Activated T-helper 1 cell treated with anti-CD3 and anti-CD28 coated beads, Interleukin-12 subunit alpha, Interleukin-12 subunit beta, Interleukin-2, Interleukin-4 antibody, amounts not matched to agents 30 ng/mL and 10 ng/mL and 1 ng/mL, durations not matched to agents 14 hours and 24 hours and 36 hours (primary cell): ENCODE measurements at regions not wholly inside any gene's neighbourhood (a gene's known extent, or its start where the extent isn't known, plus 50 kb on each side); places are given as distances from the start of the nearest gene placed in this dataset.
"Not testable (repeated sequence)": the region's sequence is repeated elsewhere in the genome, so short reads cannot be mapped to it uniquely, and the experiment has no call there.

Source experiments
- DNase-seq: peaks from one replicate; pipeline ENCODE4 v3.0.0; 2021; ENCODE audit warnings: low spot score
- H3K27ac Mint-ChIP-seq: one replicate; pipeline ENCODE4 v1.8.0; 2021; ENCODE audit warnings: mild to moderate bottlenecking, mixed read lengths
- H3K27me3 Mint-ChIP-seq: one replicate; pipeline ENCODE4 v1.8.0; 2022; ENCODE audit warnings: mild to moderate bottlenecking, moderate library complexity, mixed read lengths; ENCODE audit not compliant: insufficient read depth
- H3K36me3 Mint-ChIP-seq: one replicate; pipeline ENCODE4 v1.8.0; 2021; ENCODE audit warnings: low read depth, mixed read lengths
- H3K4me1 Mint-ChIP-seq: one replicate; pipeline ENCODE4 v1.8.0; 2021; ENCODE audit warnings: low read depth, mixed read lengths
- H3K4me3 Mint-ChIP-seq: one replicate; pipeline ENCODE4 v1.8.0; 2021; ENCODE audit warnings: mild to moderate bottlenecking, moderate library complexity, mixed read lengths
- H3K9me3 Mint-ChIP-seq: one replicate; pipeline ENCODE4 v1.8.0; 2021; ENCODE audit warnings: mixed read lengths
- intact Hi-C: fragments of 100-400 bp; cut with micrococcal nuclease; formaldehyde crosslinking; loops from one replicate; pipeline ENCODE4 v1.15.1; 2024

DNA sequence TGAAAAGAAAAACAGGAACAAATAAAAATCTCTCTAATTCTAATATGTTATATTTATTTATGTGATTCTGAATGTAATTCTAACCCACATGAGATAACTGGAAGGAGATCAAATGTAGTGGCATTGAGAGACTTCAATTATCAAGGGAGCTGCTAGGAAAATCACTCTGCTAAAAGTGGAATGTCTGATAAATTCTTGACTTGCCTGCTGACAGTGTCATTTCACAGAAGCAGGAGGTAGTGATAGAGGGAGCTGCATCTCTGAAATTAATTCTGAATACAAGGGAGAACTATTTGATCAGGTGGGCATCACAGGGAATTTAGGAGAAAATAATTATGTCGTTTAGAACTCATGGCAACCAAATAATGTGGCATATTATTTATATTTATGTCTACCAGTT, 303.6 kb downstream of the BCAT1 start:
- Mint-ChIP-seq H3K4me1 (no peaks in the 10 kb centered on the region), H3K27me3 (no peaks in the 10 kb centered on the region)

GRCh38 chr12:24643120-24644119, 305.5 kb downstream of the BCAT1 start:
- Mint-ChIP-seq H3K4me1 (no peaks in the 10 kb centered on the region), H3K27ac (no peak overlapping the region), H3K4me3 (no peak overlapping the region), H3K27me3 (no peaks in the 10 kb centered on the region), H3K9me3 (no peaks in the 10 kb centered on the region), H3K36me3 (no peaks in the 10 kb centered on the region)
- intact Hi-C loops, result no loop called here
- DNase-seq, result no peak

More for the DNA sequence above, 303.6 kb downstream of the BCAT1 start:
- Mint-ChIP-seq H3K9me3 (no peaks in the 10 kb centered on the region), H3K36me3 (no peaks in the 10 kb centered on the region), H3K4me3 (no peak overlapping the region), H3K27ac (no peak overlapping the region)
- intact Hi-C loops, result loop anchor here (5.0 kb wide), 1 partner anchor 1668 kb away; no protein-coding TSS in a partner anchor
- DNase-seq, result no peak

GRCh38 chr12:24639641-24640040, 309.3 kb downstream of the BCAT1 start:
- intact Hi-C loops, result no loop called here
- Mint-ChIP-seq H3K4me3 (no peak overlapping the region), H3K27ac (no peak overlapping the region), H3K4me1 (no peaks in the 10 kb centered on the region), H3K36me3 (no peaks in the 10 kb centered on the region), H3K9me3 (no peaks in the 10 kb centered on the region), H3K27me3 (no peaks in the 10 kb centered on the region)
- no peak for DNase-seq

GRCh38 chr12:24632466-24632865, 316.4 kb downstream of the BCAT1 start:
- H3K27me3 Mint-ChIP-seq, result no peaks in the 10 kb centered on the region
- no peak overlapping the region for H3K27ac Mint-ChIP-seq
- intact Hi-C loops, result no loop called here
- no peaks in the 10 kb centered on the region for H3K9me3 Mint-ChIP-seq
- no peak for DNase-seq
- H3K4me1 Mint-ChIP-seq, result no peaks in the 10 kb centered on the region
- no peak overlapping the region for H3K4me3 Mint-ChIP-seq
- no peaks in the 10 kb centered on the region for H3K36me3 Mint-ChIP-seq

GRCh38 chr12:24631676-24632426, 317.1 kb downstream of the BCAT1 start:
- Mint-ChIP-seq H3K4me1 (no peaks in the 10 kb centered on the region), H3K4me3 (no peak overlapping the region), H3K36me3 (no peaks in the 10 kb centered on the region), H3K27ac (no peak overlapping the region), H3K27me3 (no peaks in the 10 kb centered on the region), H3K9me3 (no peaks in the 10 kb centered on the region)
- DNase-seq, result no peak
- intact Hi-C loops, result no loop called here

DNA sequence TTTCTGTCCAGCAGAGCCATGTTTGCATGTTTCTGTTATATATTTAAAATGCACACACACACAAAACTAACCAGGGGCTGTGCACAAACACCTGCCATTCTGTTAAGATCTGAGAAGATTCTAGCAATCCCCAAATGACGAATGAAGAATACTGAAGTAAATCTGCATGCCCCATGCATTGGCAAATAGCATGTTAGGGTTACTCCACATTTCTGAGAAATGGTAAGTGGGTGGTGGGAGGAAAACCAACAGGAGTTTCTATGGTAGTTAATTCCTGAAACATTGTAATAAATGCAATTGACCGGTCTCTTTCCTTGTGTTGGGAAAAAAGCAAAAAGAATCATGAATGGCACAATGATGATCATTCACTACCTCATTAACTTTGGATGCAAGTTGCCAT, 318.0 kb downstream of the BCAT1 start:
- no peaks in the 10 kb centered on the region for H3K9me3 Mint-ChIP-seq
- no peaks in the 10 kb centered on the region for H3K4me1 Mint-ChIP-seq
- H3K27me3 Mint-ChIP-seq, result no peaks in the 10 kb centered on the region
- H3K4me3 Mint-ChIP-seq, result no peak overlapping the region
- no peak overlapping the region for H3K27ac Mint-ChIP-seq
- DNase-seq, result no peak
- intact Hi-C loops, result no loop called here
- no peaks in the 10 kb centered on the region for H3K36me3 Mint-ChIP-seq

- Mint-ChIP-seq H3K36me3 (no peaks in the 10 kb centered on the region), H3K4me3 (no peak overlapping the region), H3K4me1 (no peaks in the 10 kb centered on the region), H3K9me3 (no peaks in the 10 kb centered on the region), H3K27me3 (no peaks in the 10 kb centered on the region), H3K27ac (no peak overlapping the region)
- intact Hi-C loops, result no loop called here
- no peak for DNase-seq
Measured at GRCh38 chr12:24630446-24630845, 318.5 kb downstream of the BCAT1 start.

DNA sequence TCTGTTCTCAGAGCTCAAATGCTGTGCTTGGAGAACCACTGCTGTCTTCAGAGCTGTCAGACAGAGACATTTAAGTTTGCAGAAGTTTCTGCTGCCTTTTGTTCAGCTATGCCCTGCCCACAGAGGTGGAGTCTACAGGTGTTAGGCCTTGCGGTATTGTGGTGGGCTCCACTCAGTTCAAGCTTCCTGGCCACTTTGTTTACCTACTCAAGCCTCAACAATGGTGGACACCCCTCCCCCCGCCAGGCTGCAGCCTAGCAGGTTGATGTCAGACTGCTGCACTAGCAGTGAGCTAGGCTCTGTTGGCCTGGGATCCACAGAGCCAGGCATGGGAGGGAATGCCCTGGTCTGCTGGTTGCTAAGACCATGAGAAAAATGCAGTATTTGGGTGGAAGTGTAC, 323.8 kb downstream of the BCAT1 start:
- H3K27ac Mint-ChIP-seq, result no peak overlapping the region
- H3K27me3 Mint-ChIP-seq, result no peaks in the 10 kb centered on the region
- no peaks in the 10 kb centered on the region for H3K4me1 Mint-ChIP-seq
- no peaks in the 10 kb centered on the region for H3K36me3 Mint-ChIP-seq
- intact Hi-C loops, result no loop called here
- H3K9me3 Mint-ChIP-seq, result peaks cover 15% of the 10 kb centered on the region
- DNase-seq, result no peak
- H3K4me3 Mint-ChIP-seq, result no peak overlapping the region

- intact Hi-C loops, H3K27ac Mint-ChIP-seq, H3K4me3 Mint-ChIP-seq, H3K36me3 Mint-ChIP-seq, H3K4me1 Mint-ChIP-seq, H3K27me3 Mint-ChIP-seq, DNase-seq: not testable (repeated sequence)
- H3K9me3 Mint-ChIP-seq, result peaks cover 21% of the 10 kb centered on the region
Measured at GRCh38 chr12:24619954-24620353, 328.9 kb downstream of the BCAT1 start.

- Mint-ChIP-seq H3K4me1 (no peaks in the 10 kb centered on the region), H3K4me3 (no peak overlapping the region), H3K27ac (no peak overlapping the region), H3K36me3 (no peaks in the 10 kb centered on the region), H3K9me3 (peaks cover 10% of the 10 kb centered on the region), H3K27me3 (no peaks in the 10 kb centered on the region)
- DNase-seq, result no peak
- intact Hi-C loops, result no loop called here
Measured at GRCh38 chr12:24617471-24617870, 331.4 kb downstream of the BCAT1 start.

GRCh38 chr12:24615967-24616411, 332.9 kb downstream of the BCAT1 start:
- H3K27ac Mint-ChIP-seq, result no peak overlapping the region
- intact Hi-C loops, result no loop called here
- H3K9me3 Mint-ChIP-seq, result peaks cover 6% of the 10 kb centered on the region
- no peak for DNase-seq
- no peaks in the 10 kb centered on the region for H3K36me3 Mint-ChIP-seq
- H3K27me3 Mint-ChIP-seq, result no peaks in the 10 kb centered on the region
- no peak overlapping the region for H3K4me3 Mint-ChIP-seq
- no peaks in the 10 kb centered on the region for H3K4me1 Mint-ChIP-seq

GRCh38 chr12:24608637-24609285, 340.1 kb downstream of the BCAT1 start:
- peaks cover 10% of the 10 kb centered on the region for H3K9me3 Mint-ChIP-seq
- H3K36me3 Mint-ChIP-seq, result no peaks in the 10 kb centered on the region
- H3K27ac Mint-ChIP-seq, result no peak overlapping the region
- no peak for DNase-seq
- intact Hi-C loops, result no loop called here
- no peaks in the 10 kb centered on the region for H3K27me3 Mint-ChIP-seq
- H3K4me1 Mint-ChIP-seq, result no peaks in the 10 kb centered on the region
- H3K4me3 Mint-ChIP-seq, result no peak overlapping the region

DNA sequence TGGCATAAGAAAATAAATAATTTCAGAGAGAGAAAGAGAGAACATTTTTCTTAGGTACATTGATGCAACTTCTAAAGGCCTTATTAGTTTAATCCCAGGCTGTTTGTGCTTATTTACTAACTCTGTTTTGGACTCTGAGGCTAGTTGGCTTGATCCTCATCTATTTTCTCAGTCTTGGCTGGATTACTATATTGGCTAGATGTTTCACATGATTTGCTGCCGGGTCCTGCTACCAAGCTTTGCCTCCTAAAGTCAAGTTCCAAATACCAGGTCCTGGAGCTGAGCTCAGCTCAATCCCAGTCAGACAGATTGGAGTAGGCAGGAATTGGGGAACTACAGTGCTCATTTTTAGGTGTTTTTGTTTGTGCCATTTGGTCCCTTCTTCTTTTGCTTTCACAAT, 340.8 kb downstream of the BCAT1 start:
- no peak for DNase-seq
- Mint-ChIP-seq H3K4me3 (no peak overlapping the region), H3K36me3 (no peaks in the 10 kb centered on the region), H3K4me1 (no peaks in the 10 kb centered on the region), H3K27me3 (no peaks in the 10 kb centered on the region), H3K27ac (no peak overlapping the region), H3K9me3 (peaks cover 10% of the 10 kb centered on the region)
- intact Hi-C loops, result no loop called here
